K562 (cell line): ENCODE measurements at regions not wholly inside any gene's neighbourhood (a gene's known extent, or its start where the extent isn't known, plus 50 kb on each side); places are given as distances from the start of the nearest gene placed in this dataset.
A peak's percentile ranks its signal among the peaks of the same experiment; 100 is the strongest.

ENCODE experiments used
- CBX2 ChIP-seq: fragments of 200-600 bp; sonication (generic); IDR thresholded peaks from one replicate; pipeline ENCODE4 v1.6.1; 2012; ENCODE audit warnings: mild to moderate bottlenecking, low read length, inconsistent platforms; ENCODE audit not compliant: insufficient read depth, poor library complexity, severe bottlenecking
- CEBPB ChIP-seq: fragments of 450-650 bp; IDR thresholded peaks from 2 replicates; pipeline ENCODE4 v1.6.1; 2016; ENCODE audit warnings: missing genetic modification characterization, missing compliant biosample characterization
- CHCHD3 ChIP-seq: fragments of 250-450 bp; sonication (Bioruptor Pico); IDR thresholded peaks from 2 replicates; pipeline ENCODE4 v2.1.2; 2022; ENCODE audit warnings: mild to moderate bottlenecking
- ESRRB ChIP-seq: fragments of 250-450 bp; sonication (Bioruptor Pico); IDR thresholded peaks from 2 replicates; pipeline ENCODE4 v1.5.0; 2020; ENCODE audit warnings: mild to moderate bottlenecking, moderate library complexity, borderline replicate concordance
- GATA2 ChIP-seq: sonication (generic); formaldehyde crosslinking; IDR thresholded peaks from 2 replicates; pipeline ENCODE4 v1.4.0; 2020; ENCODE audit warnings: mild to moderate bottlenecking, missing genetic modification reagents
- HLTF ChIP-seq: fragments of 450-650 bp; IDR thresholded peaks from 2 replicates; pipeline ENCODE4 v1.6.1; 2016
- HNRNPH1 ChIP-seq: fragments of 200-400 bp; formaldehyde crosslinking; optimal IDR thresholded peaks from 2 replicates; pipeline ENCODE3; 2017; ENCODE audit warnings: low read depth, mild to moderate bottlenecking, low read length, moderate library complexity
- MAFF ChIP-seq: IDR thresholded peaks from 2 replicates; pipeline ENCODE4 v1.6.1; 2012; ENCODE audit warnings: low read length, improper control_type of control experiment
- NBN ChIP-seq: fragments of 450-650 bp; IDR thresholded peaks from 2 replicates; pipeline ENCODE4 v1.6.1; 2016; ENCODE audit warnings: low read depth, mild to moderate bottlenecking
- NCOA6 ChIP-seq: fragments of 450-650 bp; IDR thresholded peaks from 2 replicates; pipeline ENCODE4 v1.6.1; 2017; ENCODE audit warnings: mild to moderate bottlenecking
- NFATC3 ChIP-seq: fragments of 450-650 bp; IDR thresholded peaks from 2 replicates; pipeline ENCODE4 v1.6.1; 2017; ENCODE audit warnings: mild to moderate bottlenecking
- NFXL1 ChIP-seq: fragments of 450-650 bp; formaldehyde crosslinking; IDR thresholded peaks from 2 replicates; pipeline ENCODE4 v1.4.0; 2021; ENCODE audit warnings: mild to moderate bottlenecking
- RBM22 ChIP-seq: fragments of 200-400 bp; formaldehyde crosslinking; IDR thresholded peaks from 2 replicates; pipeline ENCODE4 v1.6.1; 2018; ENCODE audit warnings: low read length, low read depth; ENCODE audit not compliant: poor library complexity, severe bottlenecking
- RUNX1 ChIP-seq: sonication (generic); IDR thresholded peaks from 2 replicates; pipeline ENCODE4 v1.6.1; 2016; ENCODE audit warnings: antibody characterized with exemption, low read depth
- SRSF7 ChIP-seq: fragments of 200-400 bp; formaldehyde crosslinking; optimal IDR thresholded peaks from 2 replicates; pipeline ENCODE3; 2017; ENCODE audit warnings: mild to moderate bottlenecking, low read depth, low read length
- SUPT5H ChIP-seq: fragments of 450-650 bp; IDR thresholded peaks from 2 replicates; pipeline ENCODE4 v1.6.1; 2016
- TFAM ChIP-seq: fragments of 250-450 bp; sonication (Bioruptor Pico); conservative IDR thresholded peaks from 2 replicates; pipeline ENCODE4 v1.5.0; 2021; ENCODE audit warnings: mild to moderate bottlenecking, moderate library complexity
- XRCC3 ChIP-seq: fragments of 450-650 bp; IDR thresholded peaks from 2 replicates; pipeline ENCODE4 v1.6.1; 2017; ENCODE audit warnings: mild to moderate bottlenecking, moderate library complexity
- ZC3H8 ChIP-seq: fragments of 450-650 bp; IDR thresholded peaks from 2 replicates; pipeline ENCODE4 v1.6.1; 2017
- ZNF134 ChIP-seq: fragments of 250-450 bp; sonication (Bioruptor Pico); conservative IDR thresholded peaks from 2 replicates; pipeline ENCODE4 v1.4.0; 2020
- ZNF175 ChIP-seq: fragments of 200-800 bp; sonication (Bioruptor generic); IDR thresholded peaks from 2 replicates; pipeline ENCODE4 v1.6.1; 2016; ENCODE audit warnings: low read depth, mild to moderate bottlenecking, missing genetic modification characterization, missing compliant biosample characterization
- ZNF197 ChIP-seq: fragments of 200-800 bp; sonication (Bioruptor generic); IDR thresholded peaks from 2 replicates; pipeline ENCODE4 v1.6.1; 2016; ENCODE audit warnings: low read depth, missing genetic modification characterization, missing compliant biosample characterization
- ZNF224 ChIP-seq: sonication (generic); formaldehyde crosslinking; IDR thresholded peaks from 2 replicates; pipeline ENCODE4 v1.8.0; 2022; ENCODE audit warnings: mild to moderate bottlenecking, missing genetic modification reagents
- ZNF23 ChIP-seq: fragments of 250-450 bp; sonication (Bioruptor Pico); IDR thresholded peaks from 2 replicates; pipeline ENCODE4 v1.4.0; 2020; ENCODE audit warnings: mild to moderate bottlenecking
- ZNF696 ChIP-seq: fragments of 250-450 bp; sonication (Bioruptor Pico); conservative IDR thresholded peaks from 2 replicates; pipeline ENCODE4 v1.4.0; 2020; ENCODE audit warnings: mild to moderate bottlenecking, moderate library complexity
- ZNF785 ChIP-seq: fragments of 250-450 bp; sonication (Bioruptor Pico); IDR thresholded peaks from 2 replicates; pipeline ENCODE4 v1.4.0; 2020; ENCODE audit warnings: mild to moderate bottlenecking
- TF ChIP-seq, protein P1 (sequence below): sonication (generic); formaldehyde crosslinking; IDR thresholded peaks from 2 replicates; pipeline ENCODE4 v1.8.1; 2023; ENCODE audit warnings: mild to moderate bottlenecking, missing genetic modification reagents, moderate library complexity
- TF ChIP-seq, protein P2 (sequence below): fragments of 450-650 bp; IDR thresholded peaks from 2 replicates; pipeline ENCODE4 v1.6.1; 2016; ENCODE audit warnings: missing biosample characterization, missing genetic modification characterization
- TF ChIP-seq, protein P3 (sequence below): fragments of 450-650 bp; formaldehyde crosslinking; IDR thresholded peaks from 2 replicates; pipeline ENCODE4 v1.4.0; 2020; ENCODE audit warnings: mild to moderate bottlenecking, moderate library complexity
- TF ChIP-seq, protein P4 (sequence below): sonication (generic); formaldehyde crosslinking; IDR thresholded peaks from 2 replicates; pipeline ENCODE4 v1.9.0; 2022; ENCODE audit warnings: mild to moderate bottlenecking, missing genetic modification reagents

DNA sequence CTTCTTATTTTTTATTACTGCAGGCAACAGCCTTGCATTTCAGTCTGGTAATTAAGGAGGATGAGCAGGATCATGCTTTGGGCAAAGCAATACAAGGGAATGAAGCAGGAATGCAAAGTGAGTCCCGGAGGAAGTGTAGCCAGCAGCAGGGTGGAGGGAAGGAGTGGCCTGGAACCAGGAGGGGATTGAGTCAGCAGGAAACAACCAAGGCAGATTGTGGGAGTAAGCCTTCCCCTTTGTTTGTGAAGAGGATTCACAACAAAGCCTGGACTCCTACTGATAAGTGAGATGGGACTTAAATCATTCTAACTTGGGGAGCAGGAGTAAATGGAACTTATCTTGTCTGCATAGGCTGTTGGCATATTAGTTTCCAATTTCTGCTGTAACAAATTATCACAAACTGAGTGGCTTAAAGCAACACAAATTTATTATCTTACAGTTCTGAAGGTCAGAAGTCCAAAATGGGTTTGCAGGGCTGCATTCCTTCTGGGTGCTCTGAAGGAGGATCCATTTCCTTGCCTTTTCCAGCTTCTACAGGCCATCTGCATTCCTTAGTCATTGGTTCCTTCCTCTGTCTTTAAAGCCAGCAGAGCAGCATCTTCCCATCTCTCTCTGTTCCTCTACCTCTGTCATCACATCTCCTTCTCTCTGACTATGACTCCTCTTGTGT lies 93.2 kb upstream of the AP1S2 start (continued):
- TF ChIP-seq ZNF696 (CRISPR knock-in tag) (no peak), HNRNPH1 (no peak), TFAM (CRISPR knock-in tag) (no peak), ZNF23 (CRISPR knock-in tag) (no peak), SRSF7 (no peak), ZNF134 (CRISPR knock-in tag) (no peak), RUNX1 (no peak), CEBPB (tag) (no peak), ESRRB (no peak), GATA2 (CRISPR knock-in tag) (peak; percentile 52; the same call in 1 of the 2 replicates), ZNF785 (CRISPR knock-in tag) (no peak), ZNF175 (CRISPR knock-in tag) (no peak), XRCC3 (no peak), SUPT5H (no peak), CBX2 (no peak), NFATC3 (no peak), ZNF224 (no peak), NBN (no peak), MAFF (no peak), RBM22 (no peak), ZNF197 (CRISPR knock-in tag) (no peak), NFXL1 (CRISPR knock-in tag) (no peak), ZC3H8 (no peak), CHCHD3 (no peak), NCOA6 (no peak), HLTF (no peak)
- TF ChIP-seq, protein P1, sequence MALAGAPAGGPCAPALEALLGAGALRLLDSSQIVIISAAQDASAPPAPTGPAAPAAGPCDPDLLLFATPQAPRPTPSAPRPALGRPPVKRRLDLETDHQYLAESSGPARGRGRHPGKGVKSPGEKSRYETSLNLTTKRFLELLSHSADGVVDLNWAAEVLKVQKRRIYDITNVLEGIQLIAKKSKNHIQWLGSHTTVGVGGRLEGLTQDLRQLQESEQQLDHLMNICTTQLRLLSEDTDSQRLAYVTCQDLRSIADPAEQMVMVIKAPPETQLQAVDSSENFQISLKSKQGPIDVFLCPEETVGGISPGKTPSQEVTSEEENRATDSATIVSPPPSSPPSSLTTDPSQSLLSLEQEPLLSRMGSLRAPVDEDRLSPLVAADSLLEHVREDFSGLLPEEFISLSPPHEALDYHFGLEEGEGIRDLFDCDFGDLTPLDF (CRISPR knock-in tag): no peak
- TF ChIP-seq, protein P2, sequence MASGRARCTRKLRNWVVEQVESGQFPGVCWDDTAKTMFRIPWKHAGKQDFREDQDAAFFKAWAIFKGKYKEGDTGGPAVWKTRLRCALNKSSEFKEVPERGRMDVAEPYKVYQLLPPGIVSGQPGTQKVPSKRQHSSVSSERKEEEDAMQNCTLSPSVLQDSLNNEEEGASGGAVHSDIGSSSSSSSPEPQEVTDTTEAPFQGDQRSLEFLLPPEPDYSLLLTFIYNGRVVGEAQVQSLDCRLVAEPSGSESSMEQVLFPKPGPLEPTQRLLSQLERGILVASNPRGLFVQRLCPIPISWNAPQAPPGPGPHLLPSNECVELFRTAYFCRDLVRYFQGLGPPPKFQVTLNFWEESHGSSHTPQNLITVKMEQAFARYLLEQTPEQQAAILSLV (tag): no peak
- TF ChIP-seq, protein P3, sequence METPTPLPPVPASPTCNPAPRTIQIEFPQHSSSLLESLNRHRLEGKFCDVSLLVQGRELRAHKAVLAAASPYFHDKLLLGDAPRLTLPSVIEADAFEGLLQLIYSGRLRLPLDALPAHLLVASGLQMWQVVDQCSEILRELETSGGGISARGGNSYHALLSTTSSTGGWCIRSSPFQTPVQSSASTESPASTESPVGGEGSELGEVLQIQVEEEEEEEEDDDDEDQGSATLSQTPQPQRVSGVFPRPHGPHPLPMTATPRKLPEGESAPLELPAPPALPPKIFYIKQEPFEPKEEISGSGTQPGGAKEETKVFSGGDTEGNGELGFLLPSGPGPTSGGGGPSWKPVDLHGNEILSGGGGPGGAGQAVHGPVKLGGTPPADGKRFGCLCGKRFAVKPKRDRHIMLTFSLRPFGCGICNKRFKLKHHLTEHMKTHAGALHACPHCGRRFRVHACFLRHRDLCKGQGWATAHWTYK (CRISPR knock-in tag): no peak
- TF ChIP-seq, protein P4, sequence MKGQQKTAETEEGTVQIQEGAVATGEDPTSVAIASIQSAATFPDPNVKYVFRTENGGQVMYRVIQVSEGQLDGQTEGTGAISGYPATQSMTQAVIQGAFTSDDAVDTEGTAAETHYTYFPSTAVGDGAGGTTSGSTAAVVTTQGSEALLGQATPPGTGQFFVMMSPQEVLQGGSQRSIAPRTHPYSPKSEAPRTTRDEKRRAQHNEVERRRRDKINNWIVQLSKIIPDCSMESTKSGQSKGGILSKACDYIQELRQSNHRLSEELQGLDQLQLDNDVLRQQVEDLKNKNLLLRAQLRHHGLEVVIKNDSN (CRISPR knock-in tag): no peak
